ENCODE measurements at regions not wholly inside any gene's neighbourhood (a gene's known extent, or its start where the extent isn't known, plus 50 kb on each side); places are given as distances from the start of the nearest gene placed in this dataset.

DNA sequence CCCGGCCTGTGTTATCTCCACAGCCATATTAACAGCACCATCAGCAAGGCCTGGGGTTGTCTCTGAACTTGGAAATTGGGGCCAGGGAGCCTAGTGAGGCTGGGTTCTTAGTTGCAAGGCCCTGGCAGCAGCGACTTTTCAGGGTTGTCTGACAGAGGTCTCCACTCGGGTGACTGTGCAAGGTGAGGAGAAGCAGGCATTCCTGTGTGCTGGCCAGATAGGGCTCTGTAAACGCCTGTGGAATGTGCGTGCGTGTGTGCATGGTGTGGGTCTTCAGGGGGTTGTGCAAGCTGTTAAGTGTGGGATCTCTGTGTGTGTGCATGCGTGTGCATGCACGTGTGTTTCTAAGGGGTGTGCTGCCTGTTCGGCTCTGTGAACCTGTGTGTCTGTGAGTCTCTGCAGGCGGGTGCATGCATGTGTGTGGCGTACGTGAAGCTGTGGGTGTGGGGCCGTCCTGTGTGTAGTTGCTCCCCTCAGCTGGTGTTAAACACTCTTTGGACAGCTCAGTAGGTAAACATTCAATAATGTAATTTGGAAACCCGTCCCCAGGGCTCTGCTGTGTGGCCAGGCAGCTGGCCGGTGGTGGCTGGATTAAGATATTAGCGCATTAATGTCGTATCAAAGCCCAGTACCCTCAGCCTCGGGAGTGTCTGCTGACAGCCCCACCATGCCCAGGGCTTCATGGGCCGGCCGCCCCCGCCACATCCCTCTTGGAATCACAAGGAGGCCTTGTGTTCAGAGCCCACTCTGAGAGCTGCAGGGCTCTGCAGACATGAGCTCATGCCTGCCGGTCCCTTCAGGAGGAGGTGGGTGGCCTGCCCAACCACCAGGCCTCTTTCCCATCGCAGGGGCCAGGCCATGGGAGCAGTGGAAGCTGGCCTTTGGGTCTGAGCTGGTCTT is 189.9 kb downstream of the FOXD2 start:
- Mint-ChIP-seq H3K4me1 (no peaks in the 10 kb centered on the region), H3K36me3 (ENCODE audit: insufficient read depth) (no peaks in the 10 kb centered on the region), H3K9me3 (no peaks in the 10 kb centered on the region), H3K27ac (ENCODE audit: low read depth) (no peak overlapping the region), H3K4me3 (no peak overlapping the region), H3K27me3 (peaks cover 36% of the 10 kb centered on the region)
- no peak for ATAC-seq (replicated peaks; ENCODE audit: extremely low read depth, poor library complexity, severe bottlenecking)
- DNase-seq (ENCODE audit: low spot score in 2 of 2): no peak

- Mint-ChIP-seq H3K27ac (ENCODE audit: low read depth) (no peak overlapping the region), H3K27me3 (peaks cover 37% of the 10 kb centered on the region), H3K9me3 (no peaks in the 10 kb centered on the region), H3K4me3 (no peak overlapping the region), H3K36me3 (ENCODE audit: insufficient read depth) (no peaks in the 10 kb centered on the region), H3K4me1 (no peaks in the 10 kb centered on the region)
- DNase-seq (ENCODE audit: low spot score in 2 of 2): no peak
- no peak for ATAC-seq (replicated peaks; ENCODE audit: extremely low read depth, poor library complexity, severe bottlenecking)
These were observed 191.4 kb downstream of the FOXD2 start for GRCh38 chr1:47629201-47629600.

DNA sequence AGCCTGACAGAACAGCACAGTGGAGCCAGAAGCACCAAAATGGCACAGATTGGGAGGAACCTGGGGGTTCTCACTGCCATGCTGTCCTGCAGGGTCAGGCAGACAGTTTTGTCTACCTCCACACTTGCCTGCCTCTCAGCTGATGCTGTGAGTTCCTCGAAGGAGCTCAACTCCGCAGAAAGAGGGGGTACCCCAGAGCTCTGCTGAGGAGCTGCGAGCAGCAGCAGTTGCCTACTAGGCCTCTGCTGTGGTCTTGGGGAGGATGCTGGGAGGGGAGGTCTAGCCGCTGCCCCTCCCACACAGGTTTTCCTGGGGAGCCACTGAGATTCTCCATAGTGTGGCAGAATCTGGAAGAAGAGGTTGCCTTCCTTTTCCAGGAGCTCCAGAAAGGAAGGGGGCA is 192.5 kb downstream of the FOXD2 start:
- Mint-ChIP-seq H3K27ac (ENCODE audit: low read depth) (no peak overlapping the region), H3K36me3 (ENCODE audit: insufficient read depth) (no peaks in the 10 kb centered on the region), H3K4me1 (no peaks in the 10 kb centered on the region), H3K9me3 (no peaks in the 10 kb centered on the region), H3K27me3 (peaks cover 28% of the 10 kb centered on the region), H3K4me3 (no peak overlapping the region)
- no peak for ATAC-seq (replicated peaks; ENCODE audit: extremely low read depth, poor library complexity, severe bottlenecking)
- DNase-seq (ENCODE audit: low spot score in 2 of 2): no peak

DNA sequence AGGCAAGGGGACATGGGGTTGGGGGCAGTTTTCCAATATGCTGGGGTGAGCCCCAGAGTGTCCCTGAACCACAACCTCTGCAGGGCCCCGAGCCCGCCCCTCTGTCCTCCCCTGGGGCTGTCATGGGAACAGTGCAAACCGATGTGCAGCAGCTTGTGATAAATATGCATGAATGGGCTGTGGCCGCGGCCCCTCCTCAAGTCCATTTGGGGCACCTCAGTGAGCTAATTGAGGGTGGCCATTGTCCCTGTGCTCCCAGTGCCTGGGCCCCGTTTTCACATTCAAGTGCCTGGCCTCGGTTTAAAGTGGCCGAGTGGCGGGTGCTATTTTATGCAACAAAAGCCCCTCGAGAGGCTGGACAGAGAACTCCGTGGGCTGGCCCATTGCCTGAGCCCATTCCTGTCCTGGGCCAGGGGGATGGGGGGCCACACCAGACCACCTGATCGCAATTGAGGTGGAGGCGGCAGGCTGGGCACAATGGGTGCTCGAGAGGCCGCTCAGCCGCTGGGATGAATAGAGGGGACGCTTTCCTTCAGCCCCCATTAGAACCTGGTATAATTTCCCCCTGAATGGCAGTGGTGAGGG is 193.7 kb downstream of the FOXD2 start:
- no peak overlapping the region for H3K27ac Mint-ChIP-seq (ENCODE audit: low read depth)
- H3K27me3 Mint-ChIP-seq: peaks cover 36% of the 10 kb centered on the region
- H3K9me3 Mint-ChIP-seq: no peaks in the 10 kb centered on the region
- H3K36me3 Mint-ChIP-seq (ENCODE audit: insufficient read depth): no peaks in the 10 kb centered on the region
- no peak for ATAC-seq (replicated peaks; ENCODE audit: extremely low read depth, poor library complexity, severe bottlenecking)
- H3K4me1 Mint-ChIP-seq: no peaks in the 10 kb centered on the region
- no peak for DNase-seq (ENCODE audit: low spot score in 2 of 2)
- H3K4me3 Mint-ChIP-seq: no peak overlapping the region

DNA sequence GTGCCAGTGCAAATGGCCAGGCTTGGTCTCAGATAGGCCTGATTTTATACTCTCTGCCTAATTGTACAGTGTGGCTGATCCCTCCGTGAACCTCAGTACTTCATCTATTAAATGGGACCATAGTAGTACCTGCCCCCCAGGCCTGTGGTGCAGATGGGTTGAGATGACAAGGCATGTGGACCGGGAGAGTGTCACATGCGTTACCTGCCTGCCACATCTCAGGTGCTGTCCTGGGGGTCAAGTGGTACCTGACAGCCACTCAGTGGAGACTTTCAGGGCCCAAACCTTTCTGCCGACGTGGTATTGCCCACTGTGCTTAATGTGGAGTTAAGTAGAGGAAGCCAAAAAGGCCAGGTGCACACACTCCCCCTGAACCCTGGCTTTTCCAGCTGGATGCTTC is 197.3 kb downstream of the FOXD2 start:
- no peak overlapping the region for H3K27ac Mint-ChIP-seq (ENCODE audit: low read depth)
- H3K9me3 Mint-ChIP-seq: no peaks in the 10 kb centered on the region
- DNase-seq (ENCODE audit: low spot score in 2 of 2) (no peak), ATAC-seq (replicated peaks; ENCODE audit: extremely low read depth, poor library complexity, severe bottlenecking) (no peak)
- H3K27me3 Mint-ChIP-seq: peaks cover 49% of the 10 kb centered on the region
- H3K36me3 Mint-ChIP-seq (ENCODE audit: insufficient read depth): no peaks in the 10 kb centered on the region
- H3K4me1 Mint-ChIP-seq: no peaks in the 10 kb centered on the region
- no peak overlapping the region for H3K4me3 Mint-ChIP-seq

DNA sequence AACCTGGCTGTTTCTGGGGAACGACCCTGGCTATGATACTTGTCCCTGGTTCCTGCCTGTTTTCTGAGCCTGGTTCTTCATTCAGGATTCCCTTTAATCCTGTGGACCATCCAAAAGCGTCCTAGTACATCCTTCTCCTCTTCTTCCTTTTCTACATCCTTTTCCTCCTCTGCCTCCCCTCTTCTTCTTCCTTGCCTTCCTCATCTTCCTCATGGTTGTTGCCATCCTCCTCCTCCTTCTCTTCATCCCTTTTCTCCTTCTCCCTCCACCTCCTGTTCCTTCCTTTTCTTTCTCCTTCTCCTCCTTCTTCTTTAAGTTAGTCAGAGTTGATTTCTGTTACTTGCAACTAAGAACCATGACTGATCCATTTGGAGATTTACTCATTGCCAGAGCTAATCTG is 197.8 kb downstream of the FOXD2 start:
- Mint-ChIP-seq H3K36me3 (ENCODE audit: insufficient read depth) (no peaks in the 10 kb centered on the region), H3K9me3 (no peaks in the 10 kb centered on the region), H3K27ac (ENCODE audit: low read depth) (no peak overlapping the region), H3K4me1 (no peaks in the 10 kb centered on the region), H3K27me3 (peaks cover 54% of the 10 kb centered on the region), H3K4me3 (no peak overlapping the region)
- ATAC-seq (replicated peaks; ENCODE audit: extremely low read depth, poor library complexity, severe bottlenecking): no peak
- DNase-seq (ENCODE audit: low spot score in 2 of 2): no peak

DNA sequence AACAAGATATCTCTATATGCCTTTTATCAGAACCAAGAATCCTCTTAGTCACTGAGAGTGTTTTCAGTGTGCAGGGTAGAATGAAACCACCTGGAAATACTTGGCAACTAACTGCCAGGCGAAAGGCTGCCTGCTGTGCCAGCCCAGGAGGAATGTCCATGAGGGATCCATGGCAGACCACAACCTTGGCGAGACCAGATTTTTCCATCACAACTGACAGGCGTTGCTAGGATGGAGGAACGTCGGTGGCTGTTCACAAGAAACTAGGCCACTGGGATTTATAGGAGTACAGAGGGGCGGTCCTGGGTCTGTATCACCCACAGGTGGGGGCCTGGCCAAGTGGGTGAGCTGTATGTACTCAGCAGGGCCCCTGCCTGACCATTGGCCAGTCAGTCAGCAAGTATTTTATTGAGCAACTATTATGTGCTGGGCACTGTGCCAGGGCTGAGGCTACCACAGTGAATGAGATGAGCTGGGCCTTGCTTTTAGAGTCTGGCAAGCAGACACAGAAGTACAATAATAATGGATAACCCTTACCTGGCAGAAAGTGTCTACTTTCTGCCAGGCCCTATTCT is 199.4 kb downstream of the FOXD2 start:
- no peak for ATAC-seq (replicated peaks; ENCODE audit: extremely low read depth, poor library complexity, severe bottlenecking)
- DNase-seq (ENCODE audit: low spot score in 2 of 2): no peak

GRCh38 chr1:47638240-47638639 is 200.4 kb downstream of the FOXD2 start:
- no peak overlapping the region for H3K27ac Mint-ChIP-seq (ENCODE audit: low read depth)
- H3K4me1 Mint-ChIP-seq: no peaks in the 10 kb centered on the region
- peaks cover 77% of the 10 kb centered on the region for H3K27me3 Mint-ChIP-seq

More for the DNA sequence above, 199.4 kb downstream of the FOXD2 start:
- no peaks in the 10 kb centered on the region for H3K4me1 Mint-ChIP-seq
- H3K9me3 Mint-ChIP-seq: no peaks in the 10 kb centered on the region
- H3K36me3 Mint-ChIP-seq (ENCODE audit: insufficient read depth): no peaks in the 10 kb centered on the region
- H3K27ac Mint-ChIP-seq (ENCODE audit: low read depth): no peak overlapping the region
- no peak overlapping the region for H3K4me3 Mint-ChIP-seq
- H3K27me3 Mint-ChIP-seq: peaks cover 70% of the 10 kb centered on the region

GRCh38 chr1:47638713-47639112 is 200.9 kb downstream of the FOXD2 start:
- no peaks in the 10 kb centered on the region for H3K36me3 Mint-ChIP-seq (ENCODE audit: insufficient read depth)
- ATAC-seq (replicated peaks; ENCODE audit: extremely low read depth, poor library complexity, severe bottlenecking): no peak
- DNase-seq (ENCODE audit: low spot score in 2 of 2): no peak

More at GRCh38 chr1:47638240-47638639, 200.4 kb downstream of the FOXD2 start:
- ATAC-seq (replicated peaks; ENCODE audit: extremely low read depth, poor library complexity, severe bottlenecking): no peak
- H3K36me3 Mint-ChIP-seq (ENCODE audit: insufficient read depth): no peaks in the 10 kb centered on the region
- no peak overlapping the region for H3K4me3 Mint-ChIP-seq
- H3K9me3 Mint-ChIP-seq: no peaks in the 10 kb centered on the region
- DNase-seq (ENCODE audit: low spot score in 2 of 2): no peak

GRCh38 chr1:47643306-47644211 is 205.7 kb downstream of the FOXD2 start:
- H3K4me1 Mint-ChIP-seq: no peaks in the 10 kb centered on the region

More at GRCh38 chr1:47638713-47639112, 200.9 kb downstream of the FOXD2 start:
- Mint-ChIP-seq H3K4me1 (no peaks in the 10 kb centered on the region), H3K27ac (ENCODE audit: low read depth) (no peak overlapping the region), H3K9me3 (no peaks in the 10 kb centered on the region), H3K4me3 (no peak overlapping the region), H3K27me3 (peaks cover 72% of the 10 kb centered on the region)

DNA sequence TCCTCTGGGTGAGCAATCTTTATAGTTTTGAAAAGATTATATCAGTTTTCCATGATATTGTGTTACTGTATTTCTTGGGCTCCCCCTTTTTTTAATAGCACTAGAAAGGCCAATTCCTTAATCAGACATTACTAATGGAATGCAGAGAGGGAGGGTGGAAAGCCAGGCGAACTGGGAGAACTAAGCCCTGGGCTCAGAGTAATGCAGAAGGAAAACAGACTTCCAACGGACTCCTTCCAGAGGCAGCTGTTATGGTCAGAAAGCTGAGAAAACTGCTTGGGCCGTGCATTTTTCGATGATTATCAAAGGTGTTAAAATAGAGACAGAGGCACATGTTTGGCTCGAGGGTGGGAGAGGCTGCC is 206.3 kb downstream of the FOXD2 start:
- H3K36me3 Mint-ChIP-seq (ENCODE audit: insufficient read depth): no peaks in the 10 kb centered on the region
- H3K4me3 Mint-ChIP-seq: no peak overlapping the region
- H3K27ac Mint-ChIP-seq (ENCODE audit: low read depth): no peak overlapping the region
- H3K27me3 Mint-ChIP-seq: peaks cover 77% of the 10 kb centered on the region
- no peak for DNase-seq (ENCODE audit: low spot score in 2 of 2)
- no peaks in the 10 kb centered on the region for H3K4me1 Mint-ChIP-seq
- no peaks in the 10 kb centered on the region for H3K9me3 Mint-ChIP-seq
- ATAC-seq (replicated peaks; ENCODE audit: extremely low read depth, poor library complexity, severe bottlenecking): no peak

More at GRCh38 chr1:47643306-47644211, 205.7 kb downstream of the FOXD2 start:
- Mint-ChIP-seq H3K27me3 (peaks cover 76% of the 10 kb centered on the region), H3K9me3 (no peaks in the 10 kb centered on the region), H3K27ac (ENCODE audit: low read depth) (no peak overlapping the region), H3K4me3 (no peak overlapping the region), H3K36me3 (ENCODE audit: insufficient read depth) (no peaks in the 10 kb centered on the region)
- DNase-seq (ENCODE audit: low spot score in 2 of 2) (no peak), ATAC-seq (replicated peaks; ENCODE audit: extremely low read depth, poor library complexity, severe bottlenecking) (no peak)

DNA sequence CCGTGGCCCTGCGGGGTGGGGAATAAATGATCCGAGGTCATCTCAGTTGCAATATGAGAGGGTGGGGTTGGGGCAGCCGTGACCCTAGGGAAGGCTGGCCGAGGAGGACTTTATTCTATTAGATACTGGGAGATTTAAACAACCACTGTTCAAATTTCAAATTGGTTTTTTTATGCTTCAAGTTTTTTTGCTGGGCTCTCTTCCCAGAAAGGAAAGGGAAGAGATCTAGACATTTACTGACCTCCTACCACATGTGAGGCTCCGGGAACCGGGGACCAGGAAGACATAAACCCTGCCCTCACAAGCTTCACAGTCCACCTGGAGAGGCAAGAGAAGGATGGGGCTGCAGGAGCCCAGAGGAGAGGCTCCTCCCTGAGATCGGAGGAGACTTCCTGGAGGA is 207.3 kb downstream of the FOXD2 start:
- H3K4me1 Mint-ChIP-seq: no peaks in the 10 kb centered on the region
- peaks cover 67% of the 10 kb centered on the region for H3K27me3 Mint-ChIP-seq
- ATAC-seq (replicated peaks; ENCODE audit: extremely low read depth, poor library complexity, severe bottlenecking) (no peak), DNase-seq (ENCODE audit: low spot score in 2 of 2) (no peak)
- no peak overlapping the region for H3K27ac Mint-ChIP-seq (ENCODE audit: low read depth)
- no peak overlapping the region for H3K4me3 Mint-ChIP-seq
- H3K36me3 Mint-ChIP-seq (ENCODE audit: insufficient read depth): peaks cover under 1% of the 10 kb centered on the region
- no peaks in the 10 kb centered on the region for H3K9me3 Mint-ChIP-seq
